ENCODE measurements at regions not wholly inside any gene's neighbourhood (a gene's known extent, or its start where the extent isn't known, plus 50 kb on each side); places are given as distances from the start of the nearest gene placed in this dataset.

- no peak overlapping the region for H2AFZ ChIP-seq (replicated peaks; ENCODE audit: low read length, poor library complexity)
- H3K56ac ChIP-seq (ENCODE audit: extremely low read depth, insufficient read depth, low read length): no peak overlapping the region
- H4K8ac ChIP-seq (ENCODE audit: low read depth in 2 of 2, low read length in 2 of 2): peak overlapping the region in 1 of 2 experiments; percentile 51; a peak in 1 of 4 replicates
- in situ Hi-C loops (cut with MboI; ENCODE audit: low sequenced_read_pairs): loop anchor here (10.0 to 25.0 kb wide), 3 partner anchors 632 to 1232 kb away; no protein-coding TSS in a partner anchor
- DNase-seq: peak; percentile 64
- no peak overlapping the region for H2AK5ac ChIP-seq (ENCODE audit: low read depth, low read length)
- H3K9me1 ChIP-seq (ENCODE audit: insufficient read depth, low read length): peaks cover 6% of the 10 kb centered on the region; the same call in 1 of the 2 replicates
- BruUV-seq (replicated peaks): no TSS peak
- ChIA-PET CTCF (no interaction called here), POLR2A (ENCODE audit: unreplicated experiment) (no interaction called here)
- H2BK20ac ChIP-seq (ENCODE audit: low read depth, low read length): peak overlapping the region; percentile 85; the same call in 1 of the 2 replicates
- no CpG with 5 or more reads among the region's 3 CpGs for WGBS, 2 experiments (ENCODE audit: extremely low coverage in 2 of 2, insufficient read length in 1 of 2)
- no peak overlapping the region for H3K23ac ChIP-seq (ENCODE audit: low read depth, low read length)
- H3K4me2 ChIP-seq (ENCODE audit: low read depth, low read length): no peak overlapping the region
- no peaks in the 10 kb centered on the region for H3K27me3 ChIP-seq (ENCODE audit: control insufficient read depth, insufficient read depth, low read length)
- H2BK5ac ChIP-seq (ENCODE audit: low read depth, low read length, poor library complexity, severe bottlenecking): no peak overlapping the region
- no peaks in the 10 kb centered on the region for H3K9me3 ChIP-seq (ENCODE audit: control insufficient read depth, insufficient read depth, low read length)
- no peaks in the 10 kb centered on the region for H4K20me1 ChIP-seq (ENCODE audit: insufficient read depth, low read length)
- H2BK120ac ChIP-seq (ENCODE audit: low read depth, low read length): peak overlapping the region; percentile 82
- peaks cover 10% of the 10 kb centered on the region for H3K4me1 ChIP-seq (ENCODE audit: control insufficient read depth, insufficient read depth, low read length)
- no peak overlapping the region for H3K14ac ChIP-seq (replicated peaks; ENCODE audit: low read depth, low read length)
- no peaks in the 10 kb centered on the region for H3K79me1 ChIP-seq (ENCODE audit: low read depth in 1 of 2, low read length in 2 of 2)
- no peak overlapping the region for H2AK9ac ChIP-seq (replicated peaks; ENCODE audit: low read depth, low read length, poor library complexity)
- no peak overlapping the region; the same call in 1 of the 2 replicates for H3K4ac ChIP-seq (ENCODE audit: low read depth, low read length)
- ATAC-seq (ENCODE audit: low read depth): peak; percentile 35; the same call in 1 of the 2 replicates
- TF ChIP-seq BHLHE40 (IDR thresholded peaks at IDR 0.05; ENCODE audit: low read depth, low read length) (no peak), FOS (IDR thresholded peaks at IDR 0.05; ENCODE audit: low read depth, low read length) (no peak), MAZ (IDR thresholded peaks at IDR 0.05; ENCODE audit: borderline replicate concordance, low read depth, low read length) (no peak), NFE2L2 (IDR thresholded peaks at IDR 0.05; ENCODE audit: low read depth, low read length) (no peak), CEBPB (IDR thresholded peaks at IDR 0.05; ENCODE audit: low read depth, low read length) (no peak), RCOR1 (IDR thresholded peaks at IDR 0.05; ENCODE audit: insufficient replicate concordance, low read length) (no peak), MAFK (IDR thresholded peaks at IDR 0.05; ENCODE audit: low read depth, low read length) (no peak), POLR2A (IDR thresholded peaks at IDR 0.05; ENCODE audit: low read depth, low read length) (no peak), SMC3 (IDR thresholded peaks at IDR 0.05; ENCODE audit: low read depth, low read length) (no peak), RFX5 (IDR thresholded peaks at IDR 0.05; ENCODE audit: low read depth, low read length) (no peak), ELK1 (IDR thresholded peaks at IDR 0.05; ENCODE audit: borderline replicate concordance, low read depth, low read length) (no peak), USF2 (IDR thresholded peaks at IDR 0.05; ENCODE audit: low read depth, low read length) (no peak), CHD1 (IDR thresholded peaks at IDR 0.05; ENCODE audit: low read depth, low read length) (no peak), RAD21 (IDR thresholded peaks at IDR 0.05; ENCODE audit: low read length) (no peak), MXI1 (IDR thresholded peaks at IDR 0.05; ENCODE audit: borderline replicate concordance, low read depth, low read length) (no peak)
- TF ChIP-seq, protein P1, sequence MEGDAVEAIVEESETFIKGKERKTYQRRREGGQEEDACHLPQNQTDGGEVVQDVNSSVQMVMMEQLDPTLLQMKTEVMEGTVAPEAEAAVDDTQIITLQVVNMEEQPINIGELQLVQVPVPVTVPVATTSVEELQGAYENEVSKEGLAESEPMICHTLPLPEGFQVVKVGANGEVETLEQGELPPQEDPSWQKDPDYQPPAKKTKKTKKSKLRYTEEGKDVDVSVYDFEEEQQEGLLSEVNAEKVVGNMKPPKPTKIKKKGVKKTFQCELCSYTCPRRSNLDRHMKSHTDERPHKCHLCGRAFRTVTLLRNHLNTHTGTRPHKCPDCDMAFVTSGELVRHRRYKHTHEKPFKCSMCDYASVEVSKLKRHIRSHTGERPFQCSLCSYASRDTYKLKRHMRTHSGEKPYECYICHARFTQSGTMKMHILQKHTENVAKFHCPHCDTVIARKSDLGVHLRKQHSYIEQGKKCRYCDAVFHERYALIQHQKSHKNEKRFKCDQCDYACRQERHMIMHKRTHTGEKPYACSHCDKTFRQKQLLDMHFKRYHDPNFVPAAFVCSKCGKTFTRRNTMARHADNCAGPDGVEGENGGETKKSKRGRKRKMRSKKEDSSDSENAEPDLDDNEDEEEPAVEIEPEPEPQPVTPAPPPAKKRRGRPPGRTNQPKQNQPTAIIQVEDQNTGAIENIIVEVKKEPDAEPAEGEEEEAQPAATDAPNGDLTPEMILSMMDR (conservative IDR thresholded peaks at IDR 0.05; ENCODE audit: low read depth, low read length): no peak
- intact Hi-C loops (cut with micrococcal nuclease): loop anchor here (10.0 kb wide), 1 partner anchor 634 kb away; no protein-coding TSS in a partner anchor
- no peak overlapping the region for H3K27ac ChIP-seq (ENCODE audit: insufficient read depth, low read length)
- dilution Hi-C loops (cut with HindIII; ENCODE audit: low sequenced_read_pairs, unreplicated experiment): no loop called here
- no peak overlapping the region for H3K9ac ChIP-seq (ENCODE audit: low read depth, low read length)
- H4K91ac ChIP-seq (ENCODE audit: insufficient read depth, low read depth, low read length): no peak overlapping the region
- no peak overlapping the region for H4K5ac ChIP-seq (ENCODE audit: low read depth, low read length)
- no peak overlapping the region for H3K4me3 ChIP-seq (ENCODE audit: insufficient read depth, low read depth, low read length)
- H3K18ac ChIP-seq (ENCODE audit: low read depth, low read length): no peak overlapping the region
- H3K36me3 ChIP-seq (ENCODE audit: control insufficient read depth, insufficient read depth, low read length): no peaks in the 10 kb centered on the region
- peak overlapping the region; percentile 61; the same call in 1 of the 3 replicates for H2BK15ac ChIP-seq (ENCODE audit: low read depth, low read length)
Measured at GRCh38 chr6:45718871-45719270, 296.8 kb downstream of the CLIC5 start.
